SJCRH30 (cell line): ENCODE measurements at regions not wholly inside any gene's neighbourhood (a gene's known extent, or its start where the extent isn't known, plus 50 kb on each side); places are given as distances from the start of the nearest gene placed in this dataset.

Experiments used
- DNase-seq, 2 experiments: peaks; one replicate each; pipeline ENCODE4 v3.0.0-alpha.2; 2015 to 2020
- H3K27ac ChIP-seq: fragments of 250-450 bp; sonication (Bioruptor Pico); 2 replicates; pipeline ENCODE4 v1.5.1; 2020; ENCODE audit warnings: mild to moderate bottlenecking, moderate library complexity
- H3K27me3 ChIP-seq: fragments of 250-450 bp; sonication (Bioruptor Pico); 2 replicates; pipeline ENCODE4 v1.5.1; 2020; ENCODE audit warnings: mild to moderate bottlenecking, moderate library complexity
- H3K36me3 ChIP-seq: fragments of 250-450 bp; sonication (Bioruptor Pico); 2 replicates; pipeline ENCODE4 v1.5.1; 2020; ENCODE audit warnings: mild to moderate bottlenecking, moderate library complexity
- H3K4me1 ChIP-seq: fragments of 250-450 bp; sonication (Bioruptor Pico); 2 replicates; pipeline ENCODE4 v1.5.1; 2020; ENCODE audit warnings: mild to moderate bottlenecking, moderate library complexity
- H3K4me3 ChIP-seq: fragments of 250-450 bp; sonication (Bioruptor Pico); 2 replicates; pipeline ENCODE4 v1.5.1; 2020; ENCODE audit warnings: mild to moderate bottlenecking, moderate library complexity
- H3K9me3 ChIP-seq: fragments of 250-450 bp; sonication (Bioruptor Pico); replicated peaks from 2 replicates; pipeline ENCODE4 v1.5.1; 2020; ENCODE audit warnings: mild to moderate bottlenecking, moderate library complexity

- DNase-seq = no peak
- no peaks in the 10 kb centered on the region for H3K4me1 ChIP-seq
- no peaks in the 10 kb centered on the region; the same call in 1 of the 2 replicates for H3K27me3 ChIP-seq
- no peaks in the 10 kb centered on the region for H3K9me3 ChIP-seq
- H3K4me3 ChIP-seq = no peak overlapping the region
- no peaks in the 10 kb centered on the region for H3K36me3 ChIP-seq
- H3K27ac ChIP-seq = no peak overlapping the region
Measured at GRCh38 chr11:26021017-26021416, 310.9 kb upstream of the ANO3 start.

DNA sequence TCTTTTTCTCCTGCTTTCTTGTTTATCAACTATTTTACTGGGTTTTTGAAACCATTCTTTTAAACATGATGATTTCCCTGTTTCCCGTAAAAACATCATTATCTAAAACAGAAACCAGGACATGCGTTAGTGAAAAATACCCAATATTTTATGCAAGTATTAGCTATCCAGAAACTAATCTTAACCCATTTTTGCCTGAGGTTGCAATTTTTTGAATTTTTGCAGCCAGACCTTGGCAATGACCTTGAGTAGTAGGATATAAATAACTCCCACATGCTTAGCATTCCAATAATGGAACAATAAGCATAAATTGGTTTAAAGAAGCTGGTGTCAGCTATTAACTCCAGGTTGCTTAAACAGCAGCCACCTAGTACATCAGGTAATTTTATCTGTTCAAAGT is 308.9 kb upstream of the ANO3 start:
- H3K36me3 ChIP-seq = no peaks in the 10 kb centered on the region
- no peak for DNase-seq
- no peaks in the 10 kb centered on the region for H3K4me1 ChIP-seq
- no peaks in the 10 kb centered on the region; the same call in 1 of the 2 replicates for H3K27me3 ChIP-seq
- H3K27ac ChIP-seq = no peak overlapping the region
- H3K9me3 ChIP-seq = no peaks in the 10 kb centered on the region
- no peak overlapping the region for H3K4me3 ChIP-seq

GRCh38 chr11:26025676-26026075 is 306.3 kb upstream of the ANO3 start:
- Histone ChIP-seq H3K9me3 (no peaks in the 10 kb centered on the region), H3K27me3 (no peaks in the 10 kb centered on the region; the same call in 1 of the 2 replicates), H3K4me1 (no peaks in the 10 kb centered on the region), H3K4me3 (no peak overlapping the region), H3K27ac (no peak overlapping the region), H3K36me3 (no peaks in the 10 kb centered on the region)
- no peak for DNase-seq

GRCh38 chr11:26026078-26026477 is 305.9 kb upstream of the ANO3 start:
- Histone ChIP-seq H3K9me3 (no peaks in the 10 kb centered on the region), H3K4me1 (no peaks in the 10 kb centered on the region), H3K4me3 (no peak overlapping the region), H3K27ac (no peak overlapping the region), H3K27me3 (no peaks in the 10 kb centered on the region; the same call in 1 of the 2 replicates), H3K36me3 (no peaks in the 10 kb centered on the region)
- DNase-seq = no peak

- no peak overlapping the region for H3K27ac ChIP-seq
- no peak for DNase-seq
Measured at GRCh38 chr11:26027887-26028286, 304.0 kb upstream of the ANO3 start.

DNA sequence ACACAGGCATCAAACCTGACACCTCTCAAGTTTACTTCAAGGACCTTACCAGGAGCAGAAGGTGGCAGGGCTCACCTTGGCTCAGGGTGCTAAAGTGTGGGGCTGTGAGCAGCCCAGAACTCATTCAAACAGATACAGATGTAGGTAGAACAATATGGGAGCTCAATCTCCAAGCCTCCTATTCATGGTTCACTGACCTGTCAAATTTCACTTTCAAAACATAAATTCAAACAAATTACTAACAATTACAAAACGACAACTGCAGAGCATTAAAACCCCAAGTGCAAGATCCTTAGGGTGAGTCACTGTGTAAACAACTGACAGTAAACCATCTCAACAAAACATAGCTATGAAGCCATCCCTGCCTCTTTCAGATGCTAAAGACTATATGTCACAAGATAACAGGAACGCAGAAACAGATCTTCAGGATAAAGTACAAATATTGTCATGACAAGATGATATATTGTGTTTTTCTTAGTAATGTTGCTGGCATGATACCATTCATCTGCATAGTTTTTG is 303.5 kb upstream of the ANO3 start:
- no peak for DNase-seq
- H3K4me1 ChIP-seq = no peaks in the 10 kb centered on the region
- no peak overlapping the region for H3K27ac ChIP-seq
- H3K36me3 ChIP-seq = no peaks in the 10 kb centered on the region
- H3K9me3 ChIP-seq = no peaks in the 10 kb centered on the region
- H3K4me3 ChIP-seq = no peak overlapping the region
- H3K27me3 ChIP-seq = no peaks in the 10 kb centered on the region; the same call in 1 of the 2 replicates

More at GRCh38 chr11:26027887-26028286, 304.0 kb upstream of the ANO3 start:
- H3K36me3 ChIP-seq = no peaks in the 10 kb centered on the region
- no peak overlapping the region for H3K4me3 ChIP-seq
- H3K4me1 ChIP-seq = no peaks in the 10 kb centered on the region
- H3K27me3 ChIP-seq = no peaks in the 10 kb centered on the region; the same call in 1 of the 2 replicates
- H3K9me3 ChIP-seq = no peaks in the 10 kb centered on the region

DNA sequence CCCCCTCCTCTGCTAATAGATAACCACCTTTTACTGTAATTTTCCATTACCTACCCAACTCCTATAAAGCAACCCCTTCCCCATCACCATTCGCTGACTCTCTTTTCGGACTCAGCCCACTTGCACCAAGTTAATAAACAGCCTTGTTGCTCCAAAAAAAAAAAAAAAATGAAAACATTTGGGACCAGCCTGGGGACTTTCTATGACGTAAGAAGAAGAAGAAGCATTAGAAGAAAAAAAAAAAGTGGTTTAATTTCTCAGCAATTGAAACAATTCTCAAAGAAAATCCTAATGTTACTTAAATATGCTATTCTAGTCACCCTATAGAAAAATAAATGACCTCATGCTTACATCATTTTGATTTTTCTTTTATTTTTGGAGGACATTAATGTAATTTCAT is 301.5 kb upstream of the ANO3 start:
- Histone ChIP-seq H3K4me3 (no peak overlapping the region), H3K27me3 (no peaks in the 10 kb centered on the region), H3K4me1 (no peaks in the 10 kb centered on the region), H3K9me3 (no peaks in the 10 kb centered on the region), H3K36me3 (no peaks in the 10 kb centered on the region), H3K27ac (no peak overlapping the region)
- DNase-seq = no peak

GRCh38 chr11:26032241-26032640 is 299.7 kb upstream of the ANO3 start:
- Histone ChIP-seq H3K9me3 (no peaks in the 10 kb centered on the region), H3K4me3 (no peak overlapping the region), H3K4me1 (no peaks in the 10 kb centered on the region), H3K36me3 (no peaks in the 10 kb centered on the region), H3K27ac (no peak overlapping the region), H3K27me3 (no peaks in the 10 kb centered on the region)
- DNase-seq = no peak

- Histone ChIP-seq H3K4me3 (no peak overlapping the region), H3K36me3 (no peaks in the 10 kb centered on the region), H3K4me1 (no peaks in the 10 kb centered on the region), H3K9me3 (no peaks in the 10 kb centered on the region), H3K27ac (no peak overlapping the region), H3K27me3 (no peaks in the 10 kb centered on the region)
- DNase-seq = no peak
Measured at GRCh38 chr11:26035696-26036095, 296.2 kb upstream of the ANO3 start.

GRCh38 chr11:26037716-26038115 is 294.2 kb upstream of the ANO3 start:
- H3K9me3 ChIP-seq = no peaks in the 10 kb centered on the region
- no peaks in the 10 kb centered on the region for H3K27me3 ChIP-seq
- no peak overlapping the region for H3K4me3 ChIP-seq
- DNase-seq = no peak
- H3K36me3 ChIP-seq = no peaks in the 10 kb centered on the region
- no peak overlapping the region for H3K27ac ChIP-seq
- H3K4me1 ChIP-seq = no peaks in the 10 kb centered on the region

- Histone ChIP-seq H3K4me3 (no peak overlapping the region), H3K27me3 (no peaks in the 10 kb centered on the region)
Measured at GRCh38 chr11:26040339-26040738, 291.6 kb upstream of the ANO3 start.

GRCh38 chr11:26042113-26042512 is 289.8 kb upstream of the ANO3 start:
- Histone ChIP-seq H3K36me3 (no peaks in the 10 kb centered on the region), H3K27me3 (no peaks in the 10 kb centered on the region), H3K4me1 (no peaks in the 10 kb centered on the region), H3K9me3 (no peaks in the 10 kb centered on the region), H3K4me3 (no peak overlapping the region), H3K27ac (no peak overlapping the region)
- DNase-seq = no peak

More at GRCh38 chr11:26040339-26040738, 291.6 kb upstream of the ANO3 start:
- no peaks in the 10 kb centered on the region for H3K4me1 ChIP-seq
- no peaks in the 10 kb centered on the region for H3K9me3 ChIP-seq
- H3K36me3 ChIP-seq = no peaks in the 10 kb centered on the region
- no peak for DNase-seq
- no peak overlapping the region for H3K27ac ChIP-seq

GRCh38 chr11:26043665-26044064 is 288.3 kb upstream of the ANO3 start:
- Histone ChIP-seq H3K9me3 (no peaks in the 10 kb centered on the region), H3K27ac (no peak overlapping the region), H3K36me3 (no peaks in the 10 kb centered on the region), H3K4me1 (no peaks in the 10 kb centered on the region), H3K4me3 (no peak overlapping the region), H3K27me3 (no peaks in the 10 kb centered on the region)
- DNase-seq = no peak

DNA sequence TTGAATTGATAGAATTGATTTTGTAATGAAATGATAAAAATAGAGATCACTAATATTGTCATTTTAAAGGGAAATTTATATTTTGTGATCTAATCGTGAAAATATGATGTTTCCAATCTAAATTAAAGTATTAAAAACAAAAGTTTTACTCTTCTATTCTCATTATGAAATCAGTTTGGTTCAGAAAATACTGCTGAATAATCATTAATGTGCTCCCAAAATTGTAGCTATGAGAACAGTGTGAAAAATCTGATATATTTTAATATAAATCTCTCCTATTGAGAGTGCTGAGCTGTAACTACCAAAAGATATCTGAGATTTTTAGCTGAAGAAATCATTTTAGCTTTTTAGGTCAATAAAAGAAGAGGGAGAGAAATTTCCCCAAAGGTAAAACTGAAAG is 287.5 kb upstream of the ANO3 start:
- DNase-seq = no peak
- Histone ChIP-seq H3K27ac (no peak overlapping the region), H3K36me3 (no peaks in the 10 kb centered on the region), H3K9me3 (no peaks in the 10 kb centered on the region), H3K4me3 (no peak overlapping the region), H3K27me3 (no peaks in the 10 kb centered on the region), H3K4me1 (no peaks in the 10 kb centered on the region)

GRCh38 chr11:26045082-26045481 is 286.8 kb upstream of the ANO3 start:
- Histone ChIP-seq H3K4me1 (no peaks in the 10 kb centered on the region), H3K4me3 (no peak overlapping the region), H3K27me3 (no peaks in the 10 kb centered on the region), H3K27ac (no peak overlapping the region), H3K9me3 (no peaks in the 10 kb centered on the region), H3K36me3 (no peaks in the 10 kb centered on the region)
- DNase-seq = no peak

DNA sequence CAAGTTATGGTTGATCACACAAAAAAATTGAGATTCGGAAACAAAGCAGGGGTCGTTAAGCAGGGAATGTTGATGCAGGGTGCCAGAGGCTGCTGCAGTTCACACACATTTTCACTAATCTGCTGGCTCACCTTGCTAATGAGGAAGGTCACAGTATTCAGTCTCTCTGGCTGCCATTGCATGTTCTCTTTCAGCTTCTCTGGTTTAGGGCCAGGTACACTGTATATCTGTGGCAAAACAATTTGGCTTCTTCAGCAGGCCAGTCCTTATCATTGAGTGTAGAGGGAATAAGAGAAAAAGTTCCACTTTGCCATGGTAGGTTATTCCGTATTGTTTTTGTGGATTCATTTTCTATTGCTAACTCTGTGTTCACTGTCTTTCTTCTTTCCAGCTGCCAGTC is 283.7 kb upstream of the ANO3 start:
- Histone ChIP-seq H3K27me3 (no peaks in the 10 kb centered on the region), H3K36me3 (no peaks in the 10 kb centered on the region), H3K27ac (no peak overlapping the region), H3K4me3 (no peak overlapping the region), H3K4me1 (no peaks in the 10 kb centered on the region), H3K9me3 (no peaks in the 10 kb centered on the region)
- no peak for DNase-seq
